SK-N-MC (cell line): ENCODE measurements at regions not wholly inside any gene's neighbourhood (a gene's known extent, or its start where the extent isn't known, plus 50 kb on each side); places are given as distances from the start of the nearest gene placed in this dataset.

ENCODE experiments used
- EZH2 ChIP-seq: fragments of 200-600 bp; sonication (generic); IDR thresholded peaks from one replicate; pipeline ENCODE4 v1.6.1; 2017; ENCODE audit warnings: antibody characterized with exemption
- POLR2AphosphoS5 ChIP-seq: IDR thresholded peaks from 2 replicates; pipeline ENCODE4 v1.6.1; 2012; ENCODE audit warnings: mild to moderate bottlenecking, low read depth, low read length, borderline replicate concordance

DNA sequence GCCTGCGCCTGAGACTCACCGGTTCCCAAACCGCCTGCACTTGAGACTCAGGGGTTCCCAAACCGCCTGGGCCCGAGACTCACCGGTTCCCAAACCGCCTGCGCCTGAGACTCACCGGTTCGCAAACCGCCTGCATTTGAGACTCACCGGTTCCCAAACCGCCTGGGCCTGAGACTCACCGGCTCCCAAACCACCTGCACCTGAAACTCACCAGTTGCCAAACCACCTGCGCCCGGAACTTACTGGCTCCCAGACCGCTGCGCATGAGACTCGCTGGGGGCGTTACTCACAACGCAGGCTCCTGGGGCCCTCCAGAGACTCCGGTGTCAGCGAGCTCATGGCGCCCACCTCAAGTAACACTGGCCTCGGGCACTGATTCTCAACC is 90.2 kb downstream of the DACT2 start:
- TF ChIP-seq POLR2AphosphoS5 (no peak), EZH2 (no peak)
